K562 (cell line): ENCODE measurements at regions not wholly inside any gene's neighbourhood (a gene's known extent, or its start where the extent isn't known, plus 50 kb on each side); places are given as distances from the start of the nearest gene placed in this dataset.

Source experiments
- ATF4 ChIP-seq: fragments of 450-650 bp; formaldehyde crosslinking; IDR thresholded peaks from 2 replicates; pipeline ENCODE4 v1.4.0; 2022; ENCODE audit warnings: mild to moderate bottlenecking, moderate library complexity
- DPF2 ChIP-seq: fragments of 450-650 bp; IDR thresholded peaks from 2 replicates; pipeline ENCODE4 v1.6.1; 2016
- JUN ChIP-seq, 2 experiments: sonication (generic) in 1 of 2; formaldehyde crosslinking in 1 of 2; IDR thresholded peaks; 2 replicates each; pipeline versions ENCODE4 v1.6.1 to v1.8.0; 2012 to 2022; ENCODE audit warnings: borderline replicate concordance in 2 of 2, mild to moderate bottlenecking in 2 of 2, improper control_type of control experiment in 1 of 2, low read depth in 1 of 2, low read length in 1 of 2, missing genetic modification reagents in 1 of 2
- MAFG ChIP-seq: fragments of 450-650 bp; conservative IDR thresholded peaks from 2 replicates; pipeline ENCODE4 v1.6.1; 2016; ENCODE audit warnings: missing genetic modification characterization, missing compliant biosample characterization
- SETDB1 ChIP-seq: IDR thresholded peaks from one replicate; pipeline ENCODE4 v1.6.1; 2012; ENCODE audit warnings: low read length, control low read depth, inconsistent platforms
- SP1 ChIP-seq: sonication (generic); formaldehyde crosslinking; IDR thresholded peaks from 2 replicates; pipeline ENCODE4 v1.8.1; 2022; ENCODE audit warnings: mild to moderate bottlenecking, missing genetic modification reagents
- SRSF9 ChIP-seq: fragments of 200-400 bp; formaldehyde crosslinking; IDR thresholded peaks from 2 replicates; pipeline ENCODE4 v1.6.1; 2017; ENCODE audit warnings: low read depth, low read length, borderline replicate concordance
- STAG1 ChIP-seq: sonication (generic); formaldehyde crosslinking; IDR thresholded peaks from 2 replicates; pipeline ENCODE4 v1.5.0; 2020; ENCODE audit warnings: missing genetic modification reagents, borderline replicate concordance
- ZKSCAN8 ChIP-seq: fragments of 200-800 bp; sonication (Bioruptor generic); IDR thresholded peaks from 2 replicates; pipeline ENCODE4 v1.6.1; 2016; ENCODE audit warnings: missing genetic modification characterization, missing compliant biosample characterization
- TF ChIP-seq, protein P1 (sequence below): sonication (generic); formaldehyde crosslinking; IDR thresholded peaks from 2 replicates; pipeline ENCODE4 v1.5.0; 2020; ENCODE audit warnings: missing genetic modification reagents
- TF ChIP-seq, protein P2 (sequence below): sonication (generic); formaldehyde crosslinking; IDR thresholded peaks from 2 replicates; pipeline ENCODE4 v1.8.1; 2023; ENCODE audit warnings: mild to moderate bottlenecking, missing genetic modification reagents

- TF ChIP-seq, protein P1, sequence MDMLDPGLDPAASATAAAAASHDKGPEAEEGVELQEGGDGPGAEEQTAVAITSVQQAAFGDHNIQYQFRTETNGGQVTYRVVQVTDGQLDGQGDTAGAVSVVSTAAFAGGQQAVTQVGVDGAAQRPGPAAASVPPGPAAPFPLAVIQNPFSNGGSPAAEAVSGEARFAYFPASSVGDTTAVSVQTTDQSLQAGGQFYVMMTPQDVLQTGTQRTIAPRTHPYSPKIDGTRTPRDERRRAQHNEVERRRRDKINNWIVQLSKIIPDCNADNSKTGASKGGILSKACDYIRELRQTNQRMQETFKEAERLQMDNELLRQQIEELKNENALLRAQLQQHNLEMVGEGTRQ, result no peak
- TF ChIP-seq SETDB1 (no peak), SRSF9 (no peak), JUN (IDR thresholded peaks at IDR 0.05; ENCODE audit: borderline replicate concordance, low read depth, low read length) (no peak), JUN (CRISPR knock-in tag; IDR thresholded peaks at IDR 0.05; ENCODE audit: borderline replicate concordance) (no peak), STAG1 (CRISPR knock-in tag) (no peak), ATF4 (no peak), ZKSCAN8 (CRISPR knock-in tag) (no peak), MAFG (tag) (no peak), SP1 (CRISPR knock-in tag) (no peak), DPF2 (no peak)
- TF ChIP-seq, protein P2, sequence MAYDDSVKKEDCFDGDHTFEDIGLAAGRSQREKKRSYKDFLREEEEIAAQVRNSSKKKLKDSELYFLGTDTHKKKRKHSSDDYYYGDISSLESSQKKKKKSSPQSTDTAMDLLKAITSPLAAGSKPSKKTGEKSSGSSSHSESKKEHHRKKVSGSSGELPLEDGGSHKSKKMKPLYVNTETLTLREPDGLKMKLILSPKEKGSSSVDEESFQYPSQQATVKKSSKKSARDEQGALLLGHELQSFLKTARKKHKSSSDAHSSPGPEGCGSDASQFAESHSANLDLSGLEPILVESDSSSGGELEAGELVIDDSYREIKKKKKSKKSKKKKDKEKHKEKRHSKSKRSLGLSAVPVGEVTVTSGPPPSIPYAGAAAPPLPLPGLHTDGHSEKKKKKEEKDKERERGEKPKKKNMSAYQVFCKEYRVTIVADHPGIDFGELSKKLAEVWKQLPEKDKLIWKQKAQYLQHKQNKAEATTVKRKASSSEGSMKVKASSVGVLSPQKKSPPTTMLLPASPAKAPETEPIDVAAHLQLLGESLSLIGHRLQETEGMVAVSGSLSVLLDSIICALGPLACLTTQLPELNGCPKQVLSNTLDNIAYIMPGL, result no peak
Measured at GRCh38 chr18:70413455-70413854, 124.6 kb downstream of the SOCS6 start.
